Activated T-cell treated with anti-CD3 and anti-CD28 coated beads, Interleukin-2, amount 50 U/mL, for 72 hours (primary cell): ENCODE measurements at regions not wholly inside any gene's neighbourhood (a gene's known extent, or its start where the extent isn't known, plus 50 kb on each side); places are given as distances from the start of the nearest gene placed in this dataset.

Experiments
- ATAC-seq, 2 donors: fragments of 150-1000 bp; cut with Tn5 transposase; replicated peaks in 1 of 2; 2 replicates each; pipeline ENCODE4 v1.10.0; 2021; ENCODE audit warnings: moderate library complexity in 2 of 2, mild to moderate bottlenecking in 1 of 2
- DNase-seq, 2 donors: peaks; one replicate each; pipeline ENCODE4 v3.0.0; 2021 to 2022; ENCODE audit warnings: mixed read lengths in 1 of 2
- H3K27ac Mint-ChIP-seq: one replicate; pipeline ENCODE4 v1.8.0; 2022; ENCODE audit warnings: mild to moderate bottlenecking, moderate library complexity, mixed read lengths
- H3K27me3 Mint-ChIP-seq: one replicate; pipeline ENCODE4 v1.8.0; 2022; ENCODE audit warnings: low read depth, mixed read lengths
- H3K36me3 Mint-ChIP-seq, 2 donors: one replicate each; pipeline ENCODE4 v1.8.0; 2022; ENCODE audit warnings: mixed read lengths in 2 of 2, mild to moderate bottlenecking in 1 of 2; ENCODE audit not compliant: insufficient read depth in 2 of 2
- H3K4me1 Mint-ChIP-seq: one replicate; pipeline ENCODE4 v1.8.0; 2022; ENCODE audit warnings: low read depth, mixed read lengths
- H3K4me3 Mint-ChIP-seq, 2 donors: one replicate each; pipeline ENCODE4 v1.8.0; 2022; ENCODE audit warnings: mild to moderate bottlenecking in 2 of 2, mixed read lengths in 2 of 2, moderate library complexity in 2 of 2
- H3K9me3 Mint-ChIP-seq, 2 donors: one replicate each; pipeline ENCODE4 v1.8.0; 2022; ENCODE audit warnings: mixed read lengths in 2 of 2

DNA sequence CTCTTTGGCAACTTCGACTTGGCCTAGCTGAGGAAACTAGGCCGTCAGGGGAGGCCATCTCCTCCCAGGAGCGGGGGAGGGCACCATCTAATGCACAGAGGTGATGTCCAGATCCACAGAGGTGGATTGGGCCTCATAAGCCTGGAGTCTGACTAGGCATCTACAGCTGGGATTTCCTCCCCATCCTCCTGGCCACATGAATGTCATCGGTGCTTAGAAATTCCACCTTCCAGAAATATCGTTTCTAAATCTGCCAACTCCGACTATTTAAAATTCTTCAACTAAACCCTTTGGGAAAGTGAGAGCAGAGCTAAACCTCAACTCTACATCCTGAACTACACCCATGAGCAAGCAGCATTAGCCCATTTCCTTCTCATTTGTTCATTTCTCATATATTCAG is 118.7 kb downstream of the WNT5A start:
- no peaks in the 10 kb centered on the region for H3K36me3 Mint-ChIP-seq
- H3K27me3 Mint-ChIP-seq = no peaks in the 10 kb centered on the region
- ATAC-seq (no peak), DNase-seq (no peak)
- H3K9me3 Mint-ChIP-seq = peaks cover 2 to 6% of the 10 kb centered on the region in 2 donors
- no peak overlapping the region for H3K27ac Mint-ChIP-seq
- no peaks in the 10 kb centered on the region for H3K4me1 Mint-ChIP-seq
- H3K4me3 Mint-ChIP-seq = no peak overlapping the region

DNA sequence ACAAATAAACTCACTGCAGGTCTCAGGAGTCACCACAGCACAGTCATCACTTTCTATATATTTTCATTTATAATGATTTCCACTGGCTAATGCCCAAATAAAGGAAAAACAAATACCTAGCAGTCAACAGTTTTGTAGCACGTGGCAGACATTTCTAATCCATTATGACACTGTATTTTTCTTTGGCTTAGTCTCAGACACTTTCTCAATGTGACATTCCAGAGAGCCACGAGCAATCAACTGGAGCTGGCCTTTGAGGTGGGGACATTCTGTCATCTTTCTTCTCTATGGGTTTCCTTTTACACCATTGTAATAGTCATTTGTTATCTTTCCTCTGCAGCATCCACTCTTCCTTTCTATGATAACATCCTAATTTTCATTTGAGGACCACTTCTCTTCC is 119.7 kb downstream of the WNT5A start:
- no peak overlapping the region for H3K4me3 Mint-ChIP-seq
- no peak overlapping the region for H3K27ac Mint-ChIP-seq
- H3K9me3 Mint-ChIP-seq = peaks cover 0 to 5% of the 10 kb centered on the region in 2 donors
- H3K36me3 Mint-ChIP-seq = no peaks in the 10 kb centered on the region
- no peak for ATAC-seq
- H3K4me1 Mint-ChIP-seq = no peaks in the 10 kb centered on the region
- no peaks in the 10 kb centered on the region for H3K27me3 Mint-ChIP-seq
- no peak for DNase-seq

DNA sequence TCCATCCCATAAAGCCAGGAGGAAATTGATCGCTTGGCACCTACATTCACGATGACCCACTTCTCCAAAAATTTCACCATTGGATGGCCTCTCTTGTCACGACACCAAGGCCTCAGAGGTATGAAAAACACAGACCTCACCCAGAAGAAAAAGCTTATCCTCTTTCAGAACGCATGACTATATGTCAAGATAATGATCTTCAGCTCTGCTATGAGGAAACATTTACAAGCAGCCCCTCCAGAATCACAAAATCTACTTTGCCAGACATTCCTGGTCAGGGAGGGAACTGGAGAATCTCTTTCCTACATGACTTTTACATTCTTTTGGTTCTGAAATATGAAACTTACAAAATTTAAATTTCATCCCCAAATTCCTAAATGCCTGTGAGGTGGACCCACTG is 122.7 kb downstream of the WNT5A start:
- H3K4me3 Mint-ChIP-seq = no peak overlapping the region
- DNase-seq = no peak

DNA sequence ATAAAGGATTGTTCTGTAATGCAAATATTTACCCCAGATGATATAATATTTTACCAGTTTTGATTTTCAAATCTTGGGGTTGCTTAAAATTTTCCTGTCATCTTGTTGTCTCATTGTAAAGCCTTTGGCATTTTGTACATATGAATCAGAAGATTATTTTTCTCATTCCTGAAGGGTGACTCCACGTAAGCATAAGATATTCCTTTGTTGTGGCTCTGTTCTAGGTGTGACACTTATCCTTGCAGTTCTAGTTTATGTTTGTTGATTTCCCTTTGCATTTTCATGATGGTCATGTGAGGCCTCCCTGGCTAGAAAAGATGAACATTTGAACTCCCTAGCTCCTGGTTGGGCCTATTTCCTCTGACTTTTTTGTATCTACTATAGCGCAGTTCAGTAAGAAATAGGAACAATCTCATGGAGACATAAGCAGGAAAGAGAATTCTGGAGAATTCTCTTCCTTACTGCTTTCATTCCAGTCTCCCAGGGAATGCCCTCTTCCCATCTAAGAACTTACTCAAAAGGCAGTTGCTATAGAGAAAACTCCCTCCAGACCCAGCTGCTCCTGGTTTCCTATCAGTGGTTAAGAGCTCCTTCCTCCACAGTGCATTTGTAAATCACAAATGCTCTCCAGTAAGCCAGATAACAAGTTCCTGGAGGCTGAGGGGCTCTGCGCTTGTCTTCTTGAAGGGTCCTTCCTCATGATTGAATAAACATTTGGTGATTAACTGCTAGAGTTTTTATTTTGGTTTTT is 124.7 kb downstream of the WNT5A start:
- no peak for ATAC-seq
- Mint-ChIP-seq H3K4me1 (no peaks in the 10 kb centered on the region), H3K4me3 (no peak overlapping the region), H3K27ac (no peak overlapping the region), H3K27me3 (peaks cover 6% of the 10 kb centered on the region), H3K9me3 (peaks cover 5 to 6% of the 10 kb centered on the region in 2 donors), H3K36me3 (no peaks in the 10 kb centered on the region)
- DNase-seq = no peak

More for the DNA sequence above, 122.7 kb downstream of the WNT5A start:
- Mint-ChIP-seq H3K36me3 (no peaks in the 10 kb centered on the region), H3K27me3 (peaks cover 6% of the 10 kb centered on the region), H3K4me1 (no peaks in the 10 kb centered on the region), H3K27ac (no peak overlapping the region), H3K9me3 (peaks cover 3 to 5% of the 10 kb centered on the region in 2 donors)
- ATAC-seq = no peak

DNA sequence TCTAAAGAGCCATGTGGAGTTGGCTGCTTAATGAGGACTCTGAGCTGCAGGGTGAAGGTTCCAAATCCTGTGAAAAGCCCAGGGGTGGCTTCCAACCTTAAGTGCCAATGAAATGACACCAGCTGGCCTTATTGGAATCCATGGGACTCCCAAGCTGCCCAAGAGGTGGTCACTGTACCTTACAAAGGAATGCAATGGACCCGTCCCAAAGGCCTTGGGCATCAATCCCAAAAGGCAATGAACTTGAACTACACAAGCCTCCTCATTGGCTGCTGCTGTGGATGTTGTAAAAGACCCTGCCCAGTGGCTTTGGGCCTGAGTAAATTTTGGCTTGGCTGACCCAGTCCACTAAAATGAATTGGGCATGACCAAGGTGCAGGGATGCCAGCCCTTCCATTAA is 129.3 kb downstream of the WNT5A start:
- no peaks in the 10 kb centered on the region for H3K4me1 Mint-ChIP-seq
- DNase-seq (no peak), ATAC-seq (no peak)
- H3K27ac Mint-ChIP-seq = no peak overlapping the region
- H3K9me3 Mint-ChIP-seq = peaks cover 2 to 6% of the 10 kb centered on the region in 2 donors
- peaks cover 6% of the 10 kb centered on the region for H3K27me3 Mint-ChIP-seq
- H3K4me3 Mint-ChIP-seq = no peak overlapping the region
- H3K36me3 Mint-ChIP-seq = no peaks in the 10 kb centered on the region

DNA sequence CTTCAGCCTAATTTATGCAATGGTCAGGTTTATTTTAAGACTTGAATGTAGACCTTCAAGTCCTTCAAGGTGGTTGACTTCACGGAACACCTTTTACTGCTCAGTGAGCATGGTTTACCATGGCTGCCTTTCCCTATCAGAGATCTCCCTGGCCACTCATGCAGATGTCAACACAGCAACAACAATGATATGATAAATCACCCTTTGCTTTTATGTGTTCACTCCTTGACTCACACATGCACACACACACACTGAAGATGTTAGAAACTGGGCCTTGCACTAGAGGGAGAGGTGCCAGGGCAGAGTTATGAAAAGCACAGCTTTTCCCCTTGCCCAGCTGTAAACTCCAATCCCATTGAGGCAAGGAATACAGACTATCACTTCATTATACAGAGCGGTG is 134.4 kb downstream of the WNT5A start:
- ATAC-seq = no peak
- Mint-ChIP-seq H3K36me3 (no peaks in the 10 kb centered on the region), H3K4me1 (no peaks in the 10 kb centered on the region), H3K27ac (no peak overlapping the region), H3K4me3 (no peak overlapping the region), H3K27me3 (no peaks in the 10 kb centered on the region), H3K9me3 (no peaks in the 10 kb centered on the region)
- DNase-seq = no peak

DNA sequence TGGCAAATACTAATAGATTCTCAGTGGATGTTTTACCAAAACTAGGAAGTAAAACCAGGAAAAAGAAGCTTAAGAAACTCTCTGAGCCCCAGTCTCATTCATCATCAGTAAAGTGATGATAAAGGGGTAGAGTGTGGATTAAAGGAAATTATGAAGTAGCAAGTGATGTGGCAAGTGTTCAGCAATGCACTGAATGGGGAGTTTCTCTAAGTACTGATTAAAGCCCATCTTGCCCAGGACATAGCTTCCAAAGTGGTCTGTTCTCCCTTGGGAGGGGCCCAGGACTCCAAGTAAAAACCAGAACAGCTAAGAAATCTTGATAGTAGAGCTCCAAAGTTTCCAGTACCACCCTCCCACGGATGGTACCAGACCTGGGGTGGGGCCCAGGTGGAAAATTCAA is 137.3 kb downstream of the WNT5A start:
- Mint-ChIP-seq H3K27me3 (no peaks in the 10 kb centered on the region), H3K27ac (no peak overlapping the region), H3K9me3 (peaks cover 0 to 2% of the 10 kb centered on the region in 2 donors), H3K36me3 (no peaks in the 10 kb centered on the region), H3K4me3 (no peak overlapping the region), H3K4me1 (no peaks in the 10 kb centered on the region)
- DNase-seq (no peak), ATAC-seq (no peak)

DNA sequence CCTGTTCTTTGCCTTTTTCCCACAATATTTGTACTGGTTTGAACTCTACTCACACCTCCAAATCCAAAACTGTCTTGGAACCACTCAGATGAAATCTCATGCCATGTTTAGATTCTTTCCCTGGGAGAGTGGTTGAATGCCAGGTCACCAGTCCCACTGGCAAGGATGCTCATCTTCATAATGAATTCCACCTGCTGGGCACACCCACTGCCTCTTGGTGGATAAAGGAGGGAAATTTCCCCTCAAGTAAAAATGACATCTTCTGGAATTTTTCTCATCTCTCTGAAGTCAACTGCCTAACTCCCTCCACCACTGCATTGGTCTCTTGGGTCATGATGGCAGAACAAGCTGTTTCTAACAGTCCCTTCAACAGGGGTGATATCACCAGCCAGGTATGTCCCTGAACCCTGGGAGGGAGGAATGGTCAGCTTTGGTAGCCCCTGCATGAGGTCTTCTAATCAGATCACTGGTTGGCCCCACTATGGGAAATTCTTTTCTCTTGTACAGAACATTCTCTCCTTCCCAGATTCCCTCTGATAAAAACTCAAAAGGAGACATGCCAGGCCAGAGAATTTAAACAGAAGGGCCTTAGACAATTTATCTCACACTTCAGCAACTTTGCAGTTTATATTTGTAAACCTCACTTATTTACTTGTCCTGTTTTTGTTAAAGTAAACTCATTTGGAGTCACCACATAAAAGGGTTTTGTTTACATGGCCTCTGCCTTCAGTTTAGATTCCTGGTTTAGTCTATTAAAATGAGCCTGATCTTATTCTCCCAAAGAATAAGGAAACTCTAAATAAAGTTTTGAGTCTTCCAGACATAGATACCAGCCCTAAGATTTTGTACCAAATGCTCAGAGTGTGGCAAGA is 143.4 kb downstream of the WNT5A start:
- Mint-ChIP-seq H3K36me3 (no peaks in the 10 kb centered on the region), H3K4me1 (no peaks in the 10 kb centered on the region), H3K27me3 (no peaks in the 10 kb centered on the region), H3K9me3 (peaks cover 0 to 3% of the 10 kb centered on the region in 2 donors), H3K4me3 (no peak overlapping the region), H3K27ac (no peak overlapping the region)
- ATAC-seq (no peak), DNase-seq (no peak)

DNA sequence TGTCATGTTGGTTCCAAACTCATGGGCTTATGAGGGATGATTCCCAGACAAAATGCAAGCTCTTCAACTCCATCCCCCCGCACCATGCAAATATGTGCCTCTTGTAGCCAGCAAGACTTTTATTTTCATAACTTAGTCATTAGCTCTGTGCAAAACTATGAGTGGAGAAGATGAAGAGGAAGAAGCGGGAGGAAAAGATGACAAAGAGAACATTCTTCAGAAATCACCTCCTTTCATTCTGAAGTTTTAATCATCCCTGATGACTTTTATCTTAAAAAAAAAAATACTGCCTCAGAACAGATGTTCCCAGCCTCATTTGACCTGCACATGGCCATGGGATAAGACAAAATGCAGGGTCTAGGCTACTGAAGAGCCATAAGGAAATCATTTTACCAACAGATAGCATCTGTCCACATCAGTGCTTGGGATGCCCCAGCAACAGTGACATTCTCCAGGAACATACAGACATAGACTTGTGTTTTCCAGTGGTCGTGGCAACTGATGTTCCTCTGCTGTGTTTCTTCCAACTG is 145.5 kb downstream of the WNT5A start:
- DNase-seq (no peak), ATAC-seq (no peak)
- Mint-ChIP-seq H3K36me3 (no peaks in the 10 kb centered on the region), H3K4me1 (no peaks in the 10 kb centered on the region), H3K27me3 (no peaks in the 10 kb centered on the region), H3K4me3 (no peak overlapping the region), H3K27ac (no peak overlapping the region), H3K9me3 (peaks cover 0 to 3% of the 10 kb centered on the region in 2 donors)

DNA sequence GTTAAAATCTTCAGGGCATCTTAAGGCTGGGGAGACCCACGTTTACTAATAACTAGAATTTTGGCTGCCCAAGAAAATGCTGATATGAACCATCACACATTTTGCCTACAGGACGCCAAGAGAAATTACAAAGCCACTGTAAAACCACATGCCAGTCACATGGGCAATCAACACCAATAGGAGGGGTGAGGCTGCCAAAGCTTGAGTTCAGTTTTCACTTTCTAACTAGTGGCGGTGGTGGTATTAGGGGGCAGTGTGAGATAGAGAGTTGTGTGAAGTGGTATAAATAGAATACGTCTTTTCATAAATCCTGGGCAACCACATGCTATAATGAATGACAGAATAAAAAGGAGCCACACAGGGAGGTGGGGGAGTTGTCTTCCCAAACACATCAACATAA is 147.3 kb downstream of the WNT5A start:
- Mint-ChIP-seq H3K27me3 (no peaks in the 10 kb centered on the region), H3K27ac (no peak overlapping the region), H3K9me3 (peaks cover 1 to 2% of the 10 kb centered on the region in 2 donors), H3K4me3 (no peak overlapping the region), H3K4me1 (no peaks in the 10 kb centered on the region), H3K36me3 (no peaks in the 10 kb centered on the region)
- DNase-seq (no peak), ATAC-seq (no peak)

DNA sequence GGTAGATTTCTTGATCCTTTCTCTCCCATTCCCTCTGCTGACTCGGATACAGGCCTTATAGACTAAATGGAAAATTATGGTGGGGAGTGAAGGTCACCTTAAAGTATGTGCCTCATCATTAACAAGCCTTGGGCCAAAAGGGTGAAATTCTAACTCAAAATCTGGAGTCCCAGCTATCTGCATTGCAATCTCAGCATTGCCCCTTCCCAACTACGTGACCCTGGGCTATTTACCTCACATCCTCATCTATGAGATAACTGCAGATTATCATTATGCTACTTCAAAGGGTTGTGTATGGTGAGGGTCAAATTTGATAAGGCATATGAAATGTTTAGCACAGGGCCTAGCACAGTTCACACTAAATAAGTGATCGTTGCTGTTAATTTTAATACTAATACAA is 147.7 kb downstream of the WNT5A start:
- Mint-ChIP-seq H3K4me3 (no peak overlapping the region), H3K27me3 (no peaks in the 10 kb centered on the region), H3K4me1 (no peaks in the 10 kb centered on the region), H3K9me3 (peaks cover 1 to 2% of the 10 kb centered on the region in 2 donors), H3K27ac (no peak overlapping the region), H3K36me3 (no peaks in the 10 kb centered on the region)
- no peak for ATAC-seq
- DNase-seq = no peak

DNA sequence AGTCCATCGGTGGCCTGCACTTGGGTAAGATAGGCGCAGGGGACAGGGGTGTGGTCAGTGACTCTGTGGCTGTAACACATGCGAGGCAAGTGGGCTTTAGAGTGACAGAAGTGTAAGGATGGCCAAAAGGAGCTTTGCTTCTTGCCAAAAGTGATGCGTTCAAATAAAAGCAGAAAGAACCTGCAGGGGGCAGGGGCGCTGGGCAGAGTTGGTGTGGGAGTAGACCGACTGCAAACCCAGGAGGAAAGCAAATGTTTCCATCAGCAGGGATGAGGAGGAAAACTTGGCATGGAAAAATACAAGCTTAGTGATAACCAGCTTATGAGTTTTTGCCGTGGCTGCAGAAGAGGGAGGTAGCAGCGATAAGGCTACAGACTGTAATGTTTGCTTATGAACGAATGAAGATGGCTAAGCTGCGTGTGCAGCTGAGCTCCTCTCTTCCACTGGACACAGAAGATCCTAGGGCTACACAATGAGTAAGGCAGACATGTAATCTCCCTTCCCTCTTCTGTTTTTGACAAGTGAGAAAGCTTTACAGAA is 149.4 kb downstream of the WNT5A start:
- Mint-ChIP-seq H3K36me3 (no peaks in the 10 kb centered on the region), H3K27me3 (no peaks in the 10 kb centered on the region), H3K9me3 (peaks cover 0 to 1% of the 10 kb centered on the region in 2 donors), H3K4me3 (no peak overlapping the region), H3K4me1 (no peaks in the 10 kb centered on the region), H3K27ac (no peak overlapping the region)
- no peak for DNase-seq
- ATAC-seq = no peak

DNA sequence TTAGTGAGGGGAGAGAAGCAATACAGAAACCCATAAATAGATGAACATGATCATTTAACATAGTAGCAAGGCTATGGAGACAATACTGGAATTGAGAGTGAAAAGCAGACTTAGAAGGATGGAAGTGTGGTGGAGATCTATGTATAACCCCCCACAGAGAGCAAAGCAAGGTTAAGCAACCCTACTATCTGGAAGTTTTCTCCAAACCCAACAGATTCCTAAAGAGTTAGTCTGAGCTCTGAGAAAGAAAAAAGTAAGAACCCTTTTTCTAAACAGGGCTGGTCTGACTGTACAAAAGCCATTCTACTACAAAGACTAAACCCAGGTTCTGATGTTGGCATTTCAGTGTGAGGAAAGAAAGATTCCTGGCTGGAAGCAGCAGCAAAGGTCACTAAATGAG is 153.2 kb downstream of the WNT5A start:
- ATAC-seq = no peak
- Mint-ChIP-seq H3K36me3 (peaks cover 0 to 2% of the 10 kb centered on the region in 2 donors), H3K4me1 (no peaks in the 10 kb centered on the region), H3K27me3 (no peaks in the 10 kb centered on the region), H3K27ac (no peak overlapping the region), H3K4me3 (no peak overlapping the region), H3K9me3 (peaks cover 6 to 9% of the 10 kb centered on the region in 2 donors)
- DNase-seq = no peak
